SK-N-MC (cell line): ENCODE measurements at regions not wholly inside any gene's neighbourhood (a gene's known extent, or its start where the extent isn't known, plus 50 kb on each side); places are given as distances from the start of the nearest gene placed in this dataset.

Source experiments
- EZH2 ChIP-seq: fragments of 200-600 bp; sonication (generic); IDR thresholded peaks from one replicate; pipeline ENCODE4 v1.6.1; 2017; ENCODE audit warnings: antibody characterized with exemption
- POLR2AphosphoS5 ChIP-seq: IDR thresholded peaks from 2 replicates; pipeline ENCODE4 v1.6.1; 2012; ENCODE audit warnings: mild to moderate bottlenecking, low read depth, low read length, borderline replicate concordance

DNA sequence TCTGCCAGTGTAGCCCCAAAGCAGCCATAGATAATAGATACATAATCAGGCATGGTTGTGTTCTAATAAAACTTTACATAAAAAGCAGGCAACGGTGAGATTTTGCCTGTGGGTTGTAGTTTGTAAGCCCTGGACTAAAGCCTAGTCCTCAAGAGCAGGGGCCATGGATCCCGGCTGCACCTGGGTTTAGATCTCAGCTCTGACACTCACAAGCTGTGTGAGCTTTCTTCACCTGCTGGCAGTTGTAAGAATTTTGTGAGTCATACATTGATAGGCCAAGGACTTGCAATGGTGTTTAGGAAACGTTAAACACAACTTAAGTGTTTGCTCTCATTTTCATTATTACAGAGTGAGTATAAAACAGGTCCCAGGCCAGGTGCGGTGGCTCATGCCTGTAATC lies 395.8 kb upstream of the TBX3 start:
- TF ChIP-seq EZH2 (no peak), POLR2AphosphoS5 (no peak)
